Lower lobe of right lung (tissue), 2 donors: ENCODE measurements at regions not wholly inside any gene's neighbourhood (a gene's known extent, or its start where the extent isn't known, plus 50 kb on each side); places are given as distances from the start of the nearest gene placed in this dataset.
A peak's percentile ranks its signal among the peaks of the same experiment; 100 is the strongest.

Experiments
- ATAC-seq, 2 donors: fragments of 200-7000 bp; cut with Tn5 transposase; one replicate each; pipeline ENCODE4 v1.9.1; 2020 to 2022; ENCODE audit warnings: mild to moderate bottlenecking in 2 of 2, moderate library complexity in 2 of 2
- DNase-seq: peaks from one replicate; pipeline ENCODE4 v3.0.0-alpha.2; 2020
- H3K27ac ChIP-seq: fragments of 200-600 bp; one replicate; pipeline ENCODE4 v1.8.0; 2022
- H3K27me3 ChIP-seq: fragments of 200-600 bp; one replicate; pipeline ENCODE4 v1.8.0; 2022; ENCODE audit warnings: low read depth
- H3K36me3 ChIP-seq: fragments of 200-600 bp; one replicate; pipeline ENCODE4 v1.8.0; 2022; ENCODE audit warnings: mild to moderate bottlenecking
- H3K4me1 ChIP-seq: fragments of 200-600 bp; one replicate; pipeline ENCODE4 v1.8.0; 2022
- H3K4me3 ChIP-seq: fragments of 200-600 bp; one replicate; pipeline ENCODE4 v1.8.0; 2022; ENCODE audit warnings: mild to moderate bottlenecking
- H3K9me3 ChIP-seq: fragments of 200-600 bp; one replicate; pipeline ENCODE4 v1.8.0; 2022
- intact Hi-C: fragments of 100-400 bp; cut with DNase I; formaldehyde crosslinking; loops from one replicate; pipeline ENCODE4 v1.11.0; 2022
- TF ChIP-seq, protein P1 (sequence below): fragments of 200-600 bp; IDR thresholded peaks from one replicate; pipeline ENCODE4 v1.8.0; 2022; ENCODE audit warnings: antibody characterized with exemption, mild to moderate bottlenecking
- donor health status: DM: no; HTN: yes; CAD: no; lungs with severe emphysema.

DNA sequence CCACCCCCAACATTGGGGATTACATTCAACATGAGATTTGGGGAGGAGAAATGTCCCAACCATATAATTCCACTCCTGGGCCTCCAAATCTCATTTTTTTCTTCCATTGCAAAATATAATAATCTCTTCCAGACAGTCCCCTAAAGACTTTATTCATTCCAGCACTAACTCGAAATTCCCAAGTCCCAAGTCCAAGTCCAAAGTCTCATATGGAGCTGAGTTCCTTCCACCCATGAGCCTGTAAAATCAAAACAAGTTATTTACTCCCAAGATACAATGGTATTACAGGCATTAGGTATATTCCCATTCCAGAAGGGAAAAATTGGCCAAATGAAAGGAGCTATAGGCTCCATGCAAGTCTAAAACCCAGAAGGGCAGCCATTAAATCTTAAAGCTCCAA lies 56.7 kb downstream of the P2RY1 start:
- Histone ChIP-seq H3K4me3 (no peak overlapping the region), H3K27ac (no peak overlapping the region), H3K36me3 (no peaks in the 10 kb centered on the region), H3K27me3 (no peaks in the 10 kb centered on the region), H3K9me3 (no peaks in the 10 kb centered on the region), H3K4me1 (no peaks in the 10 kb centered on the region)
- intact Hi-C loops: no loop called here
- no peak for DNase-seq
- ATAC-seq: no peak
- TF ChIP-seq, protein P1, sequence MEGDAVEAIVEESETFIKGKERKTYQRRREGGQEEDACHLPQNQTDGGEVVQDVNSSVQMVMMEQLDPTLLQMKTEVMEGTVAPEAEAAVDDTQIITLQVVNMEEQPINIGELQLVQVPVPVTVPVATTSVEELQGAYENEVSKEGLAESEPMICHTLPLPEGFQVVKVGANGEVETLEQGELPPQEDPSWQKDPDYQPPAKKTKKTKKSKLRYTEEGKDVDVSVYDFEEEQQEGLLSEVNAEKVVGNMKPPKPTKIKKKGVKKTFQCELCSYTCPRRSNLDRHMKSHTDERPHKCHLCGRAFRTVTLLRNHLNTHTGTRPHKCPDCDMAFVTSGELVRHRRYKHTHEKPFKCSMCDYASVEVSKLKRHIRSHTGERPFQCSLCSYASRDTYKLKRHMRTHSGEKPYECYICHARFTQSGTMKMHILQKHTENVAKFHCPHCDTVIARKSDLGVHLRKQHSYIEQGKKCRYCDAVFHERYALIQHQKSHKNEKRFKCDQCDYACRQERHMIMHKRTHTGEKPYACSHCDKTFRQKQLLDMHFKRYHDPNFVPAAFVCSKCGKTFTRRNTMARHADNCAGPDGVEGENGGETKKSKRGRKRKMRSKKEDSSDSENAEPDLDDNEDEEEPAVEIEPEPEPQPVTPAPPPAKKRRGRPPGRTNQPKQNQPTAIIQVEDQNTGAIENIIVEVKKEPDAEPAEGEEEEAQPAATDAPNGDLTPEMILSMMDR: no peak

DNA sequence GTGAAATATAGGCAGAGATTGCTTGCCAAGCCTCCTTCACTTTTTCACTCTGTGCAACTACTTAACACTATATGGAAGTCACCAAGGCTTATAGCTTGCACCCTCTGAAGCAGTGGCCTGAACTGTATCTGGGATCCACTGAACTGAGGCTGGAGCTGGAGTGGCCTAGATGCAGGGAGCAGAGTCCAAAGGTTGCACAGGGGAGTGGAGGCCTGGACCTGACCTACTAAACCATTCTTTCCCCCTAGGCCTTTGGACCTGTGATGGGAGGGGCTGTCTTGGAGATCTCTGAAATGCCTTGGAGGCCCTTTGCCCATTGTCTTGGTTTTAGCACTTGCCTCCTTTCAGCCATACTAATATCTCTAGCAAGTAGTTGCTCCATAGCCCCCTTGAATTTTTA lies 57.5 kb downstream of the P2RY1 start:
- intact Hi-C loops: no loop called here
- no peak for DNase-seq
- H3K27ac ChIP-seq: no peak overlapping the region
- TF ChIP-seq, protein P1: no peak
- H3K27me3 ChIP-seq: no peaks in the 10 kb centered on the region
- H3K4me1 ChIP-seq: no peaks in the 10 kb centered on the region
- no peak overlapping the region for H3K4me3 ChIP-seq
- no peak for ATAC-seq
- H3K9me3 ChIP-seq: no peaks in the 10 kb centered on the region
- H3K36me3 ChIP-seq: no peaks in the 10 kb centered on the region

DNA sequence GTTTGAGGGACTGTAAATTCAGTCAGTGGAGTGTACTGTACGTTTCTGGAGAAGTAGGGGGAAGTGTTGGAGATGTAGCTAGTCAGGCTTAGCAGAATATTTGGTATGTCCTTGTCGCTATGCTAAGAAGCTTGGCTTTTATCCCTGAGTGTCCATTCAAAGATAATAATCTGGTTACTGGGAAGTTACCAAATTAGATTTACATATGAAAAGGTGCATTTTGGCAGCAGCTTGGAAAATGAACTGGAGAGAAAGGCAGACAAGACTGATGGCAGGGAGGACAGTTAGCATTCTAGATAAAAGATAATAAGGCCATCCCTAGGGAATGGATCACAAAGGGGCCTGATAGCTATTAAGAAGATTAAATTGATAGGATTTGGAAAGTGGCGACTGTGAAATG lies 58.7 kb downstream of the P2RY1 start:
- TF ChIP-seq, protein P1: no peak
- H3K9me3 ChIP-seq: no peaks in the 10 kb centered on the region
- H3K36me3 ChIP-seq: no peaks in the 10 kb centered on the region
- no peaks in the 10 kb centered on the region for H3K27me3 ChIP-seq
- no peak overlapping the region for H3K4me3 ChIP-seq
- no peak overlapping the region for H3K27ac ChIP-seq
- ATAC-seq (no peak), DNase-seq (no peak)
- intact Hi-C loops: no loop called here
- H3K4me1 ChIP-seq: no peaks in the 10 kb centered on the region

DNA sequence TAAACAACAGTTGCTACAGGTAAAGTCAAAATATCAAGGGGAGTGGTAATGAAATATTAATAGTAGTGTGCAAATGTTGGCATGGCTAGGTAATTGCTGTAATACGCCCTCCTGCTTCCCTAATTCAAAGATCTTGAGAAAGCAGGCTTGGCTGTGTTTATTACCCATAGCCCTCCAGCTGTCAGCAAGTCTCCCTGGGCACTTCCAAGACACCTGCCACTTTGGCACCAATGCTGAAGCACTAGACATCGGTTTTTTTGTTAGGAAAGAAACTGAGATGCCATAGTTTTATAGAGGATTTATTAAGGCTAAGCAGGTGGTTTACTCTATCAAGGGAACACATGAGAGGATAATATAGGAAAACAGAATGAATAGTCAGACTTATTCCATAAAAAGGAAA lies 64.4 kb downstream of the P2RY1 start:
- Histone ChIP-seq H3K27ac (no peak overlapping the region), H3K9me3 (no peaks in the 10 kb centered on the region), H3K4me1 (no peaks in the 10 kb centered on the region), H3K36me3 (no peaks in the 10 kb centered on the region), H3K4me3 (no peak overlapping the region), H3K27me3 (no peaks in the 10 kb centered on the region)
- intact Hi-C loops: no loop called here
- DNase-seq: no peak
- TF ChIP-seq, protein P1: no peak
- ATAC-seq: no peak

DNA sequence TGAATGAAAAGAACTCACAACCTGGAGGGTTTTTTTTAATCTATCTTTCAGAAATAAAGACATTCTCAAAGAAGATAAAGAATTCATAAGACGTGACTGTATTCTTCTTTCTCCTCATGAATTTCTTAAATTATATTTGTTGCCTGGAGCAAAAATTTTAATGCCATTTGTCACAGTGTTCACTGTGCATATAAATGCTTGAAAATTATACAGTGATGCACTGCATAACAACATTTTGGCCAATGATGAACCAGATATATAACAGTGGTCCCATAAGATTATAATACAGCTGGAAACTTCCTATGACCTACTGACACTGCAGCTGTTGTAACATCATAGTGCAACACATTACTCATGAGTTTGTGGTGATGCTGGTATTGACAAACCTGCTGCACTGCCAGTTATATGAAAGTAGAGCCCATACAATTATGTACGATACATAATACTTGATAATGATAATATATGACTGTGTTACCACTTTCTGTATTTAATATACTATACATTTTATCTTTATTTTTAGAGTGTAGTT lies 67.3 kb downstream of the P2RY1 start:
- no peaks in the 10 kb centered on the region for H3K27me3 ChIP-seq
- DNase-seq: no peak
- TF ChIP-seq, protein P1: no peak
- no peaks in the 10 kb centered on the region for H3K36me3 ChIP-seq
- intact Hi-C loops: no loop called here
- no peak overlapping the region for H3K27ac ChIP-seq
- no peak overlapping the region for H3K4me3 ChIP-seq
- ATAC-seq: peak; percentile 39 to 47
- no peaks in the 10 kb centered on the region for H3K4me1 ChIP-seq
- H3K9me3 ChIP-seq: no peaks in the 10 kb centered on the region

DNA sequence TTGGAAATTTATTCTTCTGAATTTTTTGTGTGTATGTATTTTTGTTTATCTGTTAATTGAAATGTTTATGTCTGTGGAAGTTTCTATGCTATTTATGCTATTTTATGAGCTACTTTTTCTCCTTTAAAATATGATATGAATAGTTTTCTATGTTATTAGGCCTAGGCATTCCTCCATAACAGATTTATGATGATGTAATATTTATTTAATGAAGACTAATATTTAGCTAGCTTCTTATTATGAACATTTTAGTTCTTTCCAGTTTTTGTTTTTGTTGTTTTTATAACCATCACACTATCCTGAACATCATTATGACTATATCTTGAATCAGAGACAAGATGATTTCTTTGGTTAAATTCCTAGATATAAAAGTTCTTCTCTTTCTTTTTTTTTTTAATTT lies 70.7 kb downstream of the P2RY1 start:
- H3K27ac ChIP-seq: no peak overlapping the region
- H3K4me1 ChIP-seq: no peaks in the 10 kb centered on the region
- H3K27me3 ChIP-seq: no peaks in the 10 kb centered on the region
- no peaks in the 10 kb centered on the region for H3K9me3 ChIP-seq
- intact Hi-C loops: no loop called here
- DNase-seq: no peak
- H3K4me3 ChIP-seq: no peak overlapping the region
- TF ChIP-seq, protein P1: no peak
- no peaks in the 10 kb centered on the region for H3K36me3 ChIP-seq
- ATAC-seq: no peak
